ENCODE measurements at regions not wholly inside any gene's neighbourhood (a gene's known extent, or its start where the extent isn't known, plus 50 kb on each side); places are given as distances from the start of the nearest gene placed in this dataset.

- Histone ChIP-seq H3K4me3 (replicated peaks in 1 of 3; ENCODE audit: insufficient read depth in 1 of 3, low read depth in 1 of 3, low read length in 3 of 3) (no peak overlapping the region), H2AFZ (ENCODE audit: low read depth, low read length) (no peak overlapping the region), H3K27me3 (ENCODE audit: control insufficient read depth in 2 of 2, insufficient read depth in 2 of 2, low read length in 2 of 2) (no peaks in the 10 kb centered on the region), H3K9ac (replicated peaks; ENCODE audit: extremely low read depth, insufficient read depth, low read length) (no peak overlapping the region), H3K79me2 (ENCODE audit: control insufficient read depth, insufficient read depth, low read length) (no peaks in the 10 kb centered on the region), H3K27ac (ENCODE audit: insufficient read depth, low read depth, low read length) (no peak overlapping the region), H3K4me2 (ENCODE audit: insufficient read depth, low read length) (no peak overlapping the region), H4K20me1 (replicated peaks; ENCODE audit: control insufficient read depth, extremely low read depth, insufficient read depth, low read length) (no peaks in the 10 kb centered on the region), H3K9me1 (replicated peaks; ENCODE audit: control insufficient read depth, extremely low read depth, insufficient read depth, low read length) (no peaks in the 10 kb centered on the region), H3K36me3 (ENCODE audit: control insufficient read depth in 2 of 2, extremely low read depth in 1 of 2, insufficient read depth in 2 of 2, low read length in 2 of 2) (no peaks in the 10 kb centered on the region), H3K9me3 (replicated peaks; ENCODE audit: control insufficient read depth, insufficient read depth, low read length) (peaks cover 1% of the 10 kb centered on the region), H3K4me1 (ENCODE audit: control insufficient read depth, extremely low read depth, insufficient read depth, low read length) (no peaks in the 10 kb centered on the region)
- ChIA-PET POLR2A (no interaction called here), CTCF (no interaction called here)
- no peak for DNase-seq (ENCODE audit: low read depth, low spot score)
- dilution Hi-C loops (cut with MboI; ENCODE audit: extremely low pct_ligation_motif_present, low sequenced_read_pairs) (no loop called here), intact Hi-C loops (cut with micrococcal nuclease) (no loop called here)
- TF ChIP-seq GATA2 (IDR thresholded peaks at IDR 0.05; ENCODE audit: insufficient read depth, insufficient read length, low read depth, low read length): no peak
- TF ChIP-seq POLR2AphosphoS5 (IDR thresholded peaks at IDR 0.05; ENCODE audit: insufficient read depth, low read depth, low read length): no peak
- TF ChIP-seq FOS (IDR thresholded peaks at IDR 0.05; ENCODE audit: borderline replicate concordance, insufficient read depth, low read length): no peak
- no peak for TF ChIP-seq EZH2 (IDR thresholded peaks at IDR 0.05; ENCODE audit: borderline replicate concordance, low read depth, low read length, severe bottlenecking)
- no peak for TF ChIP-seq MAX (IDR thresholded peaks at IDR 0.05; ENCODE audit: insufficient read depth, insufficient read length)
- TF ChIP-seq JUN (IDR thresholded peaks at IDR 0.05; ENCODE audit: borderline replicate concordance, insufficient read depth, insufficient read length, low read depth): no peak
- no peak for FAIRE-seq
- BruUV-seq (replicated peaks): no TSS peak
Observed at GRCh38 chr4:59695355-59696053, 1504.6 kb upstream of the ADGRL3 start.

GRCh38 chr4:59698041-59698440 is 1502.1 kb upstream of the ADGRL3 start:
- Histone ChIP-seq H3K79me2 (ENCODE audit: control insufficient read depth, insufficient read depth, low read length) (no peaks in the 10 kb centered on the region), H3K9ac (replicated peaks; ENCODE audit: extremely low read depth, insufficient read depth, low read length) (no peak overlapping the region), H3K9me1 (replicated peaks; ENCODE audit: control insufficient read depth, extremely low read depth, insufficient read depth, low read length) (no peaks in the 10 kb centered on the region), H3K4me2 (ENCODE audit: insufficient read depth, low read length) (no peak overlapping the region), H4K20me1 (replicated peaks; ENCODE audit: control insufficient read depth, extremely low read depth, insufficient read depth, low read length) (no peaks in the 10 kb centered on the region), H3K9me3 (replicated peaks; ENCODE audit: control insufficient read depth, insufficient read depth, low read length) (peaks cover 1% of the 10 kb centered on the region), H3K27ac (ENCODE audit: insufficient read depth, low read depth, low read length) (no peak overlapping the region), H2AFZ (ENCODE audit: low read depth, low read length) (no peak overlapping the region), H3K4me1 (ENCODE audit: control insufficient read depth, extremely low read depth, insufficient read depth, low read length) (no peaks in the 10 kb centered on the region), H3K36me3 (ENCODE audit: control insufficient read depth in 2 of 2, extremely low read depth in 1 of 2, insufficient read depth in 2 of 2, low read length in 2 of 2) (no peaks in the 10 kb centered on the region), H3K4me3 (replicated peaks in 1 of 3; ENCODE audit: insufficient read depth in 1 of 3, low read depth in 1 of 3, low read length in 3 of 3) (no peak overlapping the region), H3K27me3 (ENCODE audit: control insufficient read depth in 2 of 2, insufficient read depth in 2 of 2, low read length in 2 of 2) (no peaks in the 10 kb centered on the region)
- TF ChIP-seq GATA2 (IDR thresholded peaks at IDR 0.05; ENCODE audit: insufficient read depth, insufficient read length, low read depth, low read length) (no peak), POLR2AphosphoS5 (IDR thresholded peaks at IDR 0.05; ENCODE audit: insufficient read depth, low read depth, low read length) (no peak)
- ChIA-PET POLR2A (no interaction called here), CTCF (no interaction called here)
- intact Hi-C loops (cut with micrococcal nuclease) (no loop called here), dilution Hi-C loops (cut with MboI; ENCODE audit: extremely low pct_ligation_motif_present, low sequenced_read_pairs) (no loop called here)
- no TSS peak for BruUV-seq (replicated peaks)
- FAIRE-seq (no peak), DNase-seq (ENCODE audit: low read depth, low spot score) (no peak)
